ENCODE measurements at regions not wholly inside any gene's neighbourhood (a gene's known extent, or its start where the extent isn't known, plus 50 kb on each side); places are given as distances from the start of the nearest gene placed in this dataset.
A peak's percentile ranks its signal among the peaks of the same experiment; 100 is the strongest.

- Histone ChIP-seq H3K4me3 (ENCODE audit: low read length in 3 of 3) (no peak overlapping the region), H3K27me3 (ENCODE audit: control insufficient read depth, insufficient read depth, low read length) (no peaks in the 10 kb centered on the region), H3K9me3 (ENCODE audit: control insufficient read depth in 2 of 3, insufficient read depth in 1 of 3, low read length in 3 of 3) (no peaks in the 10 kb centered on the region), H3K4me1 (ENCODE audit: control insufficient read depth in 2 of 3, insufficient read depth in 2 of 3, low read depth in 1 of 3, low read length in 3 of 3) (no peaks in the 10 kb centered on the region), H3K9ac (ENCODE audit: low read length in 3 of 3) (no peak overlapping the region), H3K36me3 (ENCODE audit: control insufficient read depth in 2 of 3, insufficient read depth in 3 of 3, low read length in 3 of 3) (no peaks in the 10 kb centered on the region), H3K27ac (ENCODE audit: low read depth in 2 of 2, low read length in 2 of 2) (no peak overlapping the region)
- FAIRE-seq (no peak), DNase-seq (peak in 1 of 5 donors; percentile 69)
- intact Hi-C loops (cut with DNase I): loop anchor here (2.0 kb wide), 1 partner anchor 114 kb away; no protein-coding TSS in a partner anchor
- no peak for TF ChIP-seq CTCF (IDR thresholded peaks at IDR 0.05; ENCODE audit: borderline replicate concordance, extremely low read depth, insufficient read depth)
Observed at GRCh38 chr1:53392460-53392859, 64.6 kb upstream of the LRP8 start.

GRCh38 chr1:53393325-53393792, 65.5 kb upstream of the LRP8 start:
- Histone ChIP-seq H3K36me3 (ENCODE audit: control insufficient read depth in 2 of 3, insufficient read depth in 3 of 3, low read length in 3 of 3) (no peaks in the 10 kb centered on the region), H3K9me3 (ENCODE audit: control insufficient read depth in 2 of 3, insufficient read depth in 1 of 3, low read length in 3 of 3) (no peaks in the 10 kb centered on the region), H3K9ac (ENCODE audit: low read length in 3 of 3) (no peak overlapping the region), H3K4me1 (ENCODE audit: control insufficient read depth in 2 of 3, insufficient read depth in 2 of 3, low read depth in 1 of 3, low read length in 3 of 3) (no peaks in the 10 kb centered on the region), H3K27me3 (ENCODE audit: control insufficient read depth, insufficient read depth, low read length) (no peaks in the 10 kb centered on the region), H3K27ac (ENCODE audit: low read depth in 2 of 2, low read length in 2 of 2) (no peak overlapping the region), H3K4me3 (ENCODE audit: low read length in 3 of 3) (no peak overlapping the region)
- intact Hi-C loops (cut with DNase I): loop anchor here (2.0 kb wide), 1 partner anchor 115 kb away; no protein-coding TSS in a partner anchor
- DNase-seq (peak; percentile 84 to 93 (median 90)), FAIRE-seq (no peak)
- TF ChIP-seq CTCF (IDR thresholded peaks at IDR 0.05; ENCODE audit: borderline replicate concordance, extremely low read depth, insufficient read depth): peak; percentile 93

GRCh38 chr1:53394306-53394705, 64.9 kb upstream of the DMRTB1 start:
- no peaks in the 10 kb centered on the region for H3K9me3 ChIP-seq (ENCODE audit: control insufficient read depth in 2 of 3, insufficient read depth in 1 of 3, low read length in 3 of 3)
- H3K27me3 ChIP-seq (ENCODE audit: control insufficient read depth, insufficient read depth, low read length): no peaks in the 10 kb centered on the region
- H3K36me3 ChIP-seq (ENCODE audit: control insufficient read depth in 2 of 3, insufficient read depth in 3 of 3, low read length in 3 of 3): no peaks in the 10 kb centered on the region
- FAIRE-seq: no peak
- no peak for DNase-seq
- TF ChIP-seq CTCF (IDR thresholded peaks at IDR 0.05; ENCODE audit: borderline replicate concordance, extremely low read depth, insufficient read depth): no peak
- no peak overlapping the region for H3K4me3 ChIP-seq (ENCODE audit: low read length in 3 of 3)
- no peaks in the 10 kb centered on the region for H3K4me1 ChIP-seq (ENCODE audit: control insufficient read depth in 2 of 3, insufficient read depth in 2 of 3, low read depth in 1 of 3, low read length in 3 of 3)
- H3K9ac ChIP-seq (ENCODE audit: low read length in 3 of 3): no peak overlapping the region
- intact Hi-C loops (cut with DNase I): no loop called here
- H3K27ac ChIP-seq (ENCODE audit: low read depth in 2 of 2, low read length in 2 of 2): no peak overlapping the region

GRCh38 chr1:53395671-53396215, 63.5 kb upstream of the DMRTB1 start:
- Histone ChIP-seq H3K9me3 (ENCODE audit: control insufficient read depth in 2 of 3, insufficient read depth in 1 of 3, low read length in 3 of 3) (no peaks in the 10 kb centered on the region), H3K4me1 (ENCODE audit: control insufficient read depth in 2 of 3, insufficient read depth in 2 of 3, low read depth in 1 of 3, low read length in 3 of 3) (no peaks in the 10 kb centered on the region), H3K4me3 (ENCODE audit: low read length in 3 of 3) (no peak overlapping the region), H3K9ac (ENCODE audit: low read length in 3 of 3) (no peak overlapping the region), H3K36me3 (ENCODE audit: control insufficient read depth in 2 of 3, insufficient read depth in 3 of 3, low read length in 3 of 3) (no peaks in the 10 kb centered on the region), H3K27ac (ENCODE audit: low read depth in 2 of 2, low read length in 2 of 2) (no peak overlapping the region), H3K27me3 (ENCODE audit: control insufficient read depth, insufficient read depth, low read length) (no peaks in the 10 kb centered on the region)
- DNase-seq (peak in 1 of 5 donors; percentile 45), FAIRE-seq (no peak)
- no peak for TF ChIP-seq CTCF (IDR thresholded peaks at IDR 0.05; ENCODE audit: borderline replicate concordance, extremely low read depth, insufficient read depth)
- intact Hi-C loops (cut with DNase I): no loop called here
